ENCODE measurements at regions not wholly inside any gene's neighbourhood (a gene's known extent, or its start where the extent isn't known, plus 50 kb on each side); places are given as distances from the start of the nearest gene placed in this dataset.

GRCh38 chr2:57209799-57210198 lies 836.8 kb upstream of the VRK2 start:
- no peak overlapping the region for H2BK5ac ChIP-seq (ENCODE audit: insufficient read length, low read length)
- H3K4ac ChIP-seq (ENCODE audit: low read depth, low read length) = no peak overlapping the region
- H3K79me2 ChIP-seq (ENCODE audit: insufficient read depth, low read length) = no peaks in the 10 kb centered on the region
- Mint-ChIP-seq H3K9me3 (peaks cover 0 to 3% of the 10 kb centered on the region in 2 experiments; a peak in 2 of 5 replicates), H3K4me1 (0 out of 4 replicates have a peak, but pooled peaks cover 0 to 2% of the 10 kb centered on the region in 2 experiments), H3K4me3 (no peak overlapping the region), H3K36me3 (ENCODE audit: insufficient read depth in 1 of 3, low read depth in 3 of 3) (no peaks in the 10 kb centered on the region), H3K27ac (no peak overlapping the region), H3K27me3 (ENCODE audit: low read depth) (no peaks in the 10 kb centered on the region; the same call in 1 of the 2 replicates)
- no peak overlapping the region for H2AK5ac ChIP-seq (ENCODE audit: insufficient read length, low read length)
- no peak overlapping the region for H3K4me2 ChIP-seq (ENCODE audit: insufficient read depth, insufficient read length, low read length)
- H2BK20ac ChIP-seq (ENCODE audit: low read depth, low read length, poor library complexity, severe bottlenecking) = no peak overlapping the region
- no peak overlapping the region for H3K18ac ChIP-seq (ENCODE audit: insufficient read length, low read depth, low read length)
- H3K9ac ChIP-seq (ENCODE audit: extremely low read depth, insufficient read length, low read length) = no peak overlapping the region
- H3K27ac ChIP-seq (ENCODE audit: insufficient read length, low read depth, low read length) = no peak overlapping the region
- no peak for DNase-seq
- no peak overlapping the region for H3K56ac ChIP-seq (ENCODE audit: insufficient read length, low read depth, low read length)
- H2BK12ac ChIP-seq (ENCODE audit: insufficient read length, low read depth, low read length) = no peak overlapping the region
- no peaks in the 10 kb centered on the region for H3K23me2 ChIP-seq (ENCODE audit: insufficient read length, low read depth, low read length, poor library complexity, severe bottlenecking)
- H4K91ac ChIP-seq (ENCODE audit: insufficient read length, low read depth, low read length) = no peak overlapping the region
- no peak overlapping the region for H2BK120ac ChIP-seq (ENCODE audit: low read depth, low read length, poor library complexity, severe bottlenecking)
- H3K27me3 ChIP-seq (ENCODE audit: insufficient read depth, low read length) = no peaks in the 10 kb centered on the region
- WGBS (ENCODE audit: extremely low coverage, insufficient read length, low lambda C conversion rate) = no CpG with 5 or more reads among the region's 4 CpGs
- H3K14ac ChIP-seq (ENCODE audit: insufficient read depth, low read length) = no peak overlapping the region
- no peak overlapping the region for H3T11ph ChIP-seq (ENCODE audit: low read length)
- H3K23ac ChIP-seq (ENCODE audit: insufficient read length, low read depth, low read length) = no peak overlapping the region
- TF ChIP-seq CTCF (conservative IDR thresholded peaks at IDR 0.05) = no peak
- H4K5ac ChIP-seq (ENCODE audit: insufficient read length, low read depth, low read length) = no peak overlapping the region
- H2BK15ac ChIP-seq (ENCODE audit: low read depth, low read length) = no peak overlapping the region
- no peak overlapping the region for H2AFZ ChIP-seq (ENCODE audit: low read length)
- H4K20me1 ChIP-seq (ENCODE audit: control insufficient read depth, insufficient read depth, insufficient read length) = no peaks in the 10 kb centered on the region
- H3K79me1 ChIP-seq (ENCODE audit: insufficient read depth, low read depth, low read length, poor library complexity, severe bottlenecking) = no peaks in the 10 kb centered on the region
- H3K4me1 ChIP-seq (ENCODE audit: insufficient read depth, low read length) = no peaks in the 10 kb centered on the region
- H3K9me3 ChIP-seq (ENCODE audit: control insufficient read depth, low read depth, low read length) = no peaks in the 10 kb centered on the region
- H4K8ac ChIP-seq (replicated peaks; ENCODE audit: insufficient read length, low read depth, low read length) = no peak overlapping the region

Data from H9 (cell line).